H1 (cell line): ENCODE measurements at regions not wholly inside any gene's neighbourhood (a gene's known extent, or its start where the extent isn't known, plus 50 kb on each side); places are given as distances from the start of the nearest gene placed in this dataset.

Source experiments
- CTCF ChIA-PET: fragments of 300-600 bp; sonication (Branson Sonifier 250); formaldehyde crosslinking; loops from one replicate; lab custom pipeline; 2021; ENCODE audit not compliant: partially characterized antibody; lab: Charles Lee
- POLR2A ChIA-PET: fragments of 300-600 bp; sonication (Branson Sonifier 250); formaldehyde crosslinking; loops from one replicate; lab custom pipeline; 2021; ENCODE audit warnings: inconsistent platforms; ENCODE audit not compliant: partially characterized antibody; lab: Charles Lee
- DNase-seq, 2 experiments: peaks; one replicate each; pipeline versions ENCODE4 v3.0.0 to v3.0.0-alpha.2; 2010 to 2022; ENCODE audit warnings: low spot score in 2 of 2, low read depth in 1 of 2, mixed read lengths in 1 of 2
- FAIRE-seq: peaks from 2 replicates; lab custom pipeline; 2011; peaks lifted over from hg19 to GRCh38; lab: Jason Lieb, UNC
- H2AFZ ChIP-seq: 2 replicates; pipeline ENCODE4 v1.8.1; 2012; ENCODE audit warnings: low read length, inconsistent platforms
- H2AK5ac ChIP-seq: 2 replicates; pipeline ENCODE4 v1.6.1; 2013; ENCODE audit warnings: low read depth, low read length
- H2BK120ac ChIP-seq: replicated peaks from 2 replicates; pipeline ENCODE3; 2013; ENCODE audit warnings: low read depth, low read length, inconsistent platforms
- H2BK12ac ChIP-seq: 2 replicates; pipeline ENCODE4 v1.6.1; 2013; ENCODE audit warnings: low read depth, low read length
- H2BK15ac ChIP-seq: 2 replicates; pipeline ENCODE4 v1.6.1; 2013; ENCODE audit warnings: low read length
- H2BK20ac ChIP-seq: 2 replicates; pipeline ENCODE4 v1.6.1; 2013; ENCODE audit warnings: low read length
- H2BK5ac ChIP-seq: 2 replicates; pipeline ENCODE4 v1.6.1; 2013; ENCODE audit warnings: low read depth, low read length
- H3K14ac ChIP-seq: 2 replicates; pipeline ENCODE4 v1.6.1; 2013; ENCODE audit warnings: inconsistent platforms; ENCODE audit not compliant: insufficient read length
- H3K18ac ChIP-seq: 2 replicates; pipeline ENCODE4 v1.6.1; 2013; ENCODE audit warnings: low read length; ENCODE audit errors: extremely low read depth
- H3K23ac ChIP-seq: 2 replicates; pipeline ENCODE4 v1.6.1; 2013; ENCODE audit warnings: inconsistent platforms; ENCODE audit not compliant: insufficient read length
- H3K23me2 ChIP-seq: 2 replicates; pipeline ENCODE4 v1.6.1; 2013; ENCODE audit warnings: low read depth, low read length
- H3K27ac ChIP-seq: 2 replicates; pipeline ENCODE4 v1.6.1; 2011; ENCODE audit warnings: low read depth, low read length, inconsistent platforms
- H3K27me3 ChIP-seq, 4 experiments: replicated peaks in 1 of 4; 1 replicate in 1 of 4; 2 replicates in 3 of 4; pipeline versions ENCODE4 v1.6.1 to v1.8.1; 2011 to 2013; ENCODE audit warnings: low read length in 3 of 4, mild to moderate bottlenecking in 3 of 4, inconsistent platforms in 2 of 4, mixed read lengths in 2 of 4, moderate library complexity in 1 of 4; ENCODE audit not compliant: control insufficient read depth in 3 of 4, insufficient read depth in 3 of 4; ENCODE audit errors: extremely low read depth in 1 of 4
- H3K36me3 ChIP-seq, 4 experiments: 2 replicates each; pipeline versions ENCODE4 v1.6.1 to v1.8.1; 2011 to 2013; ENCODE audit warnings: mild to moderate bottlenecking in 4 of 4, low read length in 3 of 4, moderate library complexity in 2 of 4, control low read depth in 1 of 4, inconsistent platforms in 1 of 4; ENCODE audit not compliant: insufficient read depth in 4 of 4, control insufficient read depth in 2 of 4
- H3K4ac ChIP-seq: replicated peaks from 2 replicates; pipeline ENCODE3; 2013; ENCODE audit warnings: low read length, low read depth, mixed read lengths, inconsistent platforms; ENCODE audit not compliant: insufficient read length
- H3K4me1 ChIP-seq, 4 experiments: replicated peaks in 1 of 4; 1 replicate in 1 of 4; 2 replicates in 3 of 4; pipeline versions ENCODE4 v1.6.1 to v1.8.1; 2011 to 2013; ENCODE audit warnings: low read length in 3 of 4, inconsistent platforms in 2 of 4, mixed read lengths in 1 of 4; ENCODE audit not compliant: insufficient read depth in 4 of 4, control insufficient read depth in 3 of 4
- H3K4me2 ChIP-seq, 2 experiments: 2 replicates each; pipeline versions ENCODE4 v1.6.1 to v1.8.1; 2011 to 2013; ENCODE audit warnings: low read depth in 2 of 2, low read length in 2 of 2, control low read depth in 1 of 2, inconsistent platforms in 1 of 2, mild to moderate bottlenecking in 1 of 2; ENCODE audit not compliant: insufficient read depth in 1 of 2
- H3K4me3 ChIP-seq, 4 experiments: fragments of 200-600, 300-600 bp in 1 of 4; sonication (generic), shearing (Covaris generic), sonication (Bioruptor Twin) in 1 of 4; 2 replicates each; pipeline versions ENCODE4 v1.5.1 to v1.8.1; 2011 to 2016; ENCODE audit warnings: low read length in 4 of 4, low read depth in 3 of 4, control low read depth in 2 of 4, inconsistent platforms in 2 of 4, mild to moderate bottlenecking in 2 of 4, mixed read lengths in 1 of 4, moderate library complexity in 1 of 4; ENCODE audit not compliant: insufficient read depth in 2 of 4; ENCODE audit errors: extremely low read depth in 1 of 4
- H3K56ac ChIP-seq: replicated peaks from 2 replicates; pipeline ENCODE3; 2013; ENCODE audit warnings: low read depth, mild to moderate bottlenecking, mixed read lengths, low read length, inconsistent platforms; ENCODE audit not compliant: insufficient read length
- H3K79me1 ChIP-seq: 2 replicates; pipeline ENCODE4 v1.6.1; 2013; ENCODE audit warnings: low read depth, low read length, control low read depth
- H3K79me2 ChIP-seq, 2 experiments: 2 replicates each; pipeline versions ENCODE4 v1.6.1 to v1.8.1; 2012 to 2013; ENCODE audit warnings: low read length in 2 of 2, mild to moderate bottlenecking in 2 of 2, inconsistent platforms in 1 of 2; ENCODE audit not compliant: insufficient read depth in 2 of 2, control insufficient read depth in 1 of 2
- H3K9ac ChIP-seq, 4 experiments: replicated peaks in 1 of 4; 1 replicate in 1 of 4; 2 replicates in 3 of 4; pipeline versions ENCODE4 v1.6.1 to v1.8.1; 2011 to 2013; ENCODE audit warnings: low read depth in 3 of 4, low read length in 3 of 4, control low read depth in 2 of 4, mild to moderate bottlenecking in 2 of 4, moderate library complexity in 2 of 4, inconsistent platforms in 1 of 4; ENCODE audit errors: extremely low read depth in 1 of 4
- H3K9me3 ChIP-seq, 2 experiments: 2 replicates each; pipeline versions ENCODE4 v1.6.1 to v1.8.1; 2012 to 2013; ENCODE audit warnings: mild to moderate bottlenecking in 2 of 2, moderate library complexity in 2 of 2, control low read depth in 1 of 2, inconsistent platforms in 1 of 2, low read depth in 1 of 2, low read length in 1 of 2, mixed read lengths in 1 of 2; ENCODE audit not compliant: insufficient read depth in 2 of 2
- H4K20me1 ChIP-seq, 2 experiments: replicated peaks in 1 of 2; 2 replicates each; pipeline versions ENCODE3 to v1.8.1; 2011 to 2013; ENCODE audit warnings: inconsistent platforms in 2 of 2, low read length in 2 of 2, mild to moderate bottlenecking in 1 of 2; ENCODE audit not compliant: insufficient read depth in 2 of 2, control insufficient read depth in 1 of 2
- H4K5ac ChIP-seq: 2 replicates; pipeline ENCODE4 v1.6.1; 2013; ENCODE audit warnings: low read length, low read depth, mixed read lengths, inconsistent platforms; ENCODE audit not compliant: insufficient read length
- H4K8ac ChIP-seq: 2 replicates; pipeline ENCODE4 v1.8.0; 2013; ENCODE audit warnings: mild to moderate bottlenecking, moderate library complexity, low read length, inconsistent platforms; ENCODE audit not compliant: insufficient read depth; ENCODE audit errors: extremely low read depth
- H4K91ac ChIP-seq: replicated peaks from 2 replicates; pipeline ENCODE3; 2013; ENCODE audit warnings: low read length, mixed read lengths, inconsistent platforms; ENCODE audit not compliant: insufficient read length
- CBX5 ChIP-seq: fragments of 300-800, 300-1000 bp; sonication (generic); IDR thresholded peaks from 2 replicates; pipeline ENCODE4 v1.7.1; 2016; ENCODE audit warnings: antibody characterized with exemption, low read length, low read depth
- CTBP2 ChIP-seq: IDR thresholded peaks from 2 replicates; pipeline ENCODE4 v1.7.0; 2011; ENCODE audit warnings: borderline replicate concordance, mild to moderate bottlenecking, moderate library complexity, mixed read lengths, low read length; ENCODE audit not compliant: insufficient read depth, insufficient read length
- EGR1 ChIP-seq: IDR thresholded peaks from 2 replicates; pipeline ENCODE4 v1.6.1; 2011; ENCODE audit warnings: low read depth, low read length, borderline replicate concordance
- GABPA ChIP-seq: IDR thresholded peaks from 2 replicates; pipeline ENCODE4 v1.6.1; 2011; ENCODE audit warnings: mild to moderate bottlenecking, low read length, moderate library complexity, borderline replicate concordance; ENCODE audit not compliant: insufficient read depth
- GTF2F1 ChIP-seq: IDR thresholded peaks from 2 replicates; pipeline ENCODE4 v1.6.1; 2012; ENCODE audit warnings: low read depth, low read length, improper control_type of control experiment, borderline replicate concordance
- HDAC2 ChIP-seq, 2 experiments: fragments of 300-600 bp in 1 of 2; sonication (generic) in 1 of 2; IDR thresholded peaks; 2 replicates each; pipeline ENCODE4 v1.6.1; 2011 to 2012; ENCODE audit warnings: low read depth in 2 of 2, low read length in 2 of 2, mild to moderate bottlenecking in 2 of 2, moderate library complexity in 2 of 2, borderline replicate concordance in 1 of 2, inconsistent platforms in 1 of 2
- JUND ChIP-seq: IDR thresholded peaks from 2 replicates; pipeline ENCODE4 v1.6.1; 2011; ENCODE audit warnings: mild to moderate bottlenecking, improper control_type of control experiment, low read length
- POLR2A ChIP-seq, 2 experiments: IDR thresholded peaks; 1 replicate in 1 of 2; 2 replicates in 1 of 2; pipeline ENCODE4 v1.6.1; 2011; ENCODE audit warnings: low read depth in 2 of 2, low read length in 2 of 2, mild to moderate bottlenecking in 2 of 2; ENCODE audit errors: control extremely low read depth in 1 of 2
- RXRA ChIP-seq: IDR thresholded peaks from 2 replicates; pipeline ENCODE4 v1.6.1; 2011; ENCODE audit warnings: low read depth, mild to moderate bottlenecking, low read length, moderate library complexity; ENCODE audit not compliant: insufficient read depth
- SP1 ChIP-seq: IDR thresholded peaks from 2 replicates; pipeline ENCODE4 v1.6.1; 2011; ENCODE audit warnings: low read depth, low read length
- SUZ12 ChIP-seq: fragments of 200-600 bp; sonication (generic); IDR thresholded peaks from 2 replicates; pipeline ENCODE4 v1.6.1; 2012; ENCODE audit warnings: mild to moderate bottlenecking, inconsistent platforms, low read length, moderate library complexity, mixed read lengths
- TAF1 ChIP-seq: IDR thresholded peaks from 2 replicates; pipeline ENCODE4 v1.6.1; 2011; ENCODE audit warnings: mild to moderate bottlenecking, low read depth, low read length
- TCF12 ChIP-seq: IDR thresholded peaks from 2 replicates; pipeline ENCODE4 v1.6.1; 2011; ENCODE audit warnings: low read depth, mild to moderate bottlenecking, low read length
- YY1 ChIP-seq: IDR thresholded peaks from 2 replicates; pipeline ENCODE4 v1.6.1; 2011; ENCODE audit warnings: low read depth, mild to moderate bottlenecking, low read length
- WGBS, 2 experiments: shearing (Covaris generic) in 1 of 2; methylation state at CpG; one replicate each; pipeline versions ENCODE4 v1.1.6 to v1.1.7; 2013 to 2015; ENCODE audit warnings: low lambda C conversion rate in 2 of 2, mixed read lengths in 2 of 2, inconsistent platforms in 1 of 2, low coverage in 1 of 2, missing lambda C conversion rate in 1 of 2; ENCODE audit not compliant: insufficient replicate concordance in 2 of 2, insufficient coverage in 1 of 2, insufficient read length in 1 of 2; ENCODE audit errors: extremely low coverage in 1 of 2, missing lambda C conversion rate in 1 of 2; 5-methylcytosine and 5-hydroxymethylcytosine counted together
- TF ChIP-seq, protein P1 (sequence below): IDR thresholded peaks from 2 replicates; pipeline ENCODE4 v1.6.1; 2011; ENCODE audit warnings: low read depth, mild to moderate bottlenecking, low read length; ENCODE audit not compliant: insufficient read depth

DNA sequence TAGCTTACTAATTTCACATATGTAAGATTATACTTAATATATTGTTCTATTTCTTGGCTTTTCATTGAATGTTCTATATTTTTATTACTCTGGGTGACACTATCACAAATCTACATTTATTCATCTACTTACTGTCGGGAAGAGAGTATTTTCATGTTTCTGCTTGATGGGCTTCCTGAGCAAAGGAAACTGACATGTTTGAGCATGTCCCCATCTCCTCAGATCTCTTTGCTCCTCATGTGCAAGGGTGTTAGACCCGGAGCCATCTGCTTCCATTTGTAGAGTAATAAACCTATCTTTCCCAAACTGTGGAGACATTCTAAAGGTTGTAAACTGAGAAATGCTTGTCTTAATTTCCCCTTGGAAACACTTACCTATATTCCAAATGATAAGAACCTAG lies 103.5 kb downstream of the LSMEM1 start:
- Histone ChIP-seq H3K9ac (no peak overlapping the region), H4K20me1 (no peaks in the 10 kb centered on the region), H2BK120ac (no peak overlapping the region), H3K9me3 (no peaks in the 10 kb centered on the region), H4K8ac (no peak overlapping the region), H3K18ac (no peak overlapping the region), H3K4me1 (0 out of 7 replicates have a peak, but pooled peaks cover 0 to 4% (median 0%) of the 10 kb centered on the region in 4 experiments), H3K23ac (no peak overlapping the region), H2AK5ac (no peak overlapping the region), H3K79me2 (no peaks in the 10 kb centered on the region), H2AFZ (no peak overlapping the region), H4K91ac (no peak overlapping the region), H3K4me2 (no peak overlapping the region), H3K36me3 (no peaks in the 10 kb centered on the region), H3K27ac (no peak overlapping the region), H3K23me2 (no peaks in the 10 kb centered on the region), H2BK20ac (no peak overlapping the region), H2BK12ac (no peak overlapping the region), H2BK15ac (no peak overlapping the region), H4K5ac (no peak overlapping the region), H2BK5ac (no peak overlapping the region), H3K79me1 (no peaks in the 10 kb centered on the region), H3K27me3 (no peaks in the 10 kb centered on the region), H3K14ac (no peak overlapping the region), H3K56ac (no peak overlapping the region), H3K4me3 (no peak overlapping the region), H3K4ac (no peak overlapping the region)
- WGBS, 2 experiments, result 80% methylated on average over 2 of the region's 2 CpGs; no CpG with 5 or more reads in 1 of the 2 experiments
- no peak for DNase-seq
- no peak for FAIRE-seq
- CTCF ChIA-PET, result interaction anchor here (0.6 to 3.8 kb wide), 2 partner anchors 12 to 896 kb away, joined by 5 to 21 read pairs; no protein-coding TSS in a partner anchor
- POLR2A ChIA-PET, result no interaction called here
- no peak for TF ChIP-seq GABPA
- TF ChIP-seq TAF1, result no peak
- TF ChIP-seq GTF2F1, result no peak
- TF ChIP-seq RXRA, result no peak
- no peak for TF ChIP-seq EGR1
- TF ChIP-seq CTBP2, result no peak
- no peak for TF ChIP-seq HDAC2 (IDR thresholded peaks at IDR 0.05; ENCODE audit: borderline replicate concordance in 1 of 2, low read depth in 2 of 2, low read length in 2 of 2)
- TF ChIP-seq, protein P1, sequence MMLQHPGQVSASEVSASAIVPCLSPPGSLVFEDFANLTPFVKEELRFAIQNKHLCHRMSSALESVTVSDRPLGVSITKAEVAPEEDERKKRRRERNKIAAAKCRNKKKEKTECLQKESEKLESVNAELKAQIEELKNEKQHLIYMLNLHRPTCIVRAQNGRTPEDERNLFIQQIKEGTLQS, result no peak
- TF ChIP-seq YY1, result no peak
- no peak for TF ChIP-seq JUND
- TF ChIP-seq POLR2A (IDR thresholded peaks at IDR 0.05; ENCODE audit: control extremely low read depth in 1 of 2, low read depth in 2 of 2, low read length in 2 of 2), result no peak
- no peak for TF ChIP-seq TCF12
- TF ChIP-seq CBX5, result no peak
- no peak for TF ChIP-seq SP1
- TF ChIP-seq SUZ12, result no peak
